Medulla oblongata (tissue), 1 donor: ENCODE measurements at regions not wholly inside any gene's neighbourhood (a gene's known extent, or its start where the extent isn't known, plus 50 kb on each side); places are given as distances from the start of the nearest gene placed in this dataset.

Source experiments
- DNase-seq: peaks from one replicate; pipeline ENCODE4 v3.0.0-alpha.2; 2015; ENCODE audit errors: extremely low spot score

DNA sequence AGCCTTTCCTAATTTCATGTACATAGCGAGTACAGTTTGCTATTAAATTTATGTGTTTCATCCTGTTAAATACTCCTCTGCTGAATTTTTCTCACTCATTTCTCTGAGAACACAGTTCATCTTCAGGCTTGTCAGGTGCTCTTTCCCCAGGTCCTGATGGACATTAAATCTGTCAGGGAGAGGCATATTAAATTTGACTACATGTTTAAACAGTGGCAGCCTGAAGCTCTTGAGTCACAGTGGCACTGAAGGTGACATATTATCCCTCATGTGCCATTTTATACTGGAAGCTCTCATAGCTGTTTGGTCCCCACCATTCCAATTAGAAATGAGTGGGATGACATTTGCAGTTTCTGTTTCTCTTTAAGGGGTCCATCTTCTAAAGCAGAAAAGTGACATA lies 1089.6 kb upstream of the SORCS1 start:
- DNase-seq: no peak

DNA sequence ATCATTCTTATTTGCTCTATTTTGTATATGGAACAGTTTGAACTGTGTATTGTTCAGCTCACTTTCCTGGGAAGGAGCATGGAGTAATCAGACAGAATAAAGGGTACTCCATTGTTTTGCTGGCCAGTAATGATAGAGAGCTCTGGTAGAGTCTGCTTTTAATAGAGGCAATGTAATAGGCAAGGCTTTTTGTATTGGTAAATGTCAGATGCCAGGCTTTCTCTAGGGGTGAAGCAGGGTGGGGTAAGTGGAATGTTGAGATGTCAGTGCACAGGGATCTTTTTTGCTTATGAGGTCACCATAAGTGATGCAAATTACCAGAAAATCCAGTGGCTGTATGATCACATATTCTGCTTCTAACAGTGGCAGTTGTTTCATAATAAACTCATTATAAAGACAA lies 1088.3 kb upstream of the SORCS1 start:
- no peak for DNase-seq

DNA sequence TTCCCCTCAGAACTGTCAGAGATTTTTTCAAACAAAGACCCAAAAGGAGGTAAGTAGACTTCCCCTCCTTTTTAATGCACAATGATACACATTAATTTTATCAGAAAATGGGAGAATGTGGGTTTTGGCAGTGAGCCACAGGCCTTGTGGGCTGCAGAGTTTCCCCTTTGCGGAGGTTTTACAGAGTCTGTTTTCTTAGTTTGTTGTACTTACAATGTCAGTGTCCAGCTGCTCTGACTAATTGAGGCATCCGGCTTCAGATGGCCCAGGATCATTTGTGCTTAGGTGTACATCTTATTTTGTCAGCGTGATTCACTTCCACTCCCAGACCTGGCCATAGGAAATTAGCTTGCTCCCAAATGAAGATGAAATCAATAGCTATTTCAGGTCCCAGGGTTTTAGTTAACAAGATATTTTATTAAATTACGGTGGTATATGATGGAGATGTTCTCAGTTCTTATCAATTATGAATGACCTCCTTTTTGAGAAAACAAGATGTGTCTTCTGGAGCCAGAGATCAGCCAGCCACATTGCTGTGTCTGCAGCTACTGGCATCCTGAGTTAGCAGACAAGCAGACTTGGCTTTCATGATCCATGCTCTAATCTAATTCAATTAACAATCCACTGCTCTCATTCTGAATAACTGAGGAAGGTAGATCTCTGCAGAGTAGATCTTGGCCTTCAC lies 1086.6 kb upstream of the SORCS1 start:
- no peak for DNase-seq

- no peak for DNase-seq
Observed at GRCh38 chr10:108249940-108250339, 1085.4 kb upstream of the SORCS1 start.

DNA sequence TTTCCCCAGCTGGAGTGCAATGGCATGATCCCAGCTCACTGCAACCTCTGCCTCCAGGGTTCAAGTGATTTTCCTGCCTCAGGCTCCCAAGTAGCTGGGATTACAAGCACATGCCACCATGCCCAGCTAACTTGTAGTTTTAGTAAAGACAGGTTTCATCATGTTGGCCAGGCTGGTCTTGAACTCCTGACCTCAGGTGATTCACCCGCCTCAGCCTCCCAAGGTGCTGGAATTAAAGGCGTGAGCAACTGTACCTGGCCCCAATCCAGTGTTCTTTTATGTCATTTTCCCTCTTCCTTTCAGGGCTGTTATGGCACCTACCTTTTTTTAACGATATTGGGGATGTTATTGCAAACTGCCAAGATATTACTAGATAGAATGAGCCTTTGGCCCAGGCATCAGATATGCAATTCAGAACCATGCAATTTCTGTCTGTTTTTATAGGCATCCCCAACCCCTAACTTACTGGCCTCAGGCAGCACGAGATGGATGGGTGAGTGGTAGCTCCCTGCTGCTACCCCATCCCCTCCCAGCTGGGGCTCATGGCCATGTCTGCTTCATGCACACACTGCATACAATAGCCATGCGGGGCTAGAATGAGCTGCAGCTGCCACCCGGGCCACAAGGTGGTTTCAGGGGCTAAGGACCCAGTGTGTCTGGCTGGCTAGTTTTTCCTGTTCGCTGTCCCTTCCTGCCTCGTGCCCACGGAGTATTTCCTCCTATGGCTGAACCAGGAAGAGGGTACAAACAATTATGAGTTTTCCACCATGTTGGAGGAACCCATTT lies 1080.1 kb upstream of the SORCS1 start:
- DNase-seq: no peak

DNA sequence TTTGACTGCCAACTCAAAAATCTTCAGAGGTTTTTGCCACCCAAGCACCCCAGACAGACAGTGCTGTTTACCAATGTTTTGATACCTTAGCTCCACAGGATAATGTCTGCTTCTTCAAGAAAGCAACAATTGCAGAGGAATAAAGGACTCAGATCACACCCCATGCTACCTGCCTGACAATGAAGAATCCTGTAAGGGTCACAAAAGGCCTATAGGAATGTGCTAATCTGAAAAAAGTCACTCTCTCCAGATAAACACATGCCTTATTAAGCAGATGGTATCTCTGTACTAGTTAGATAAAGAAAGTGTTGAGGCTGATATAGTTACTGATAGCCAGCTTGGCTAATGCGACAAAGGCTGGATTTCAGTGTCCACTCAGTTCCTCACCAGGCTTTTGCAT lies 1076.7 kb upstream of the SORCS1 start:
- DNase-seq: no peak

DNA sequence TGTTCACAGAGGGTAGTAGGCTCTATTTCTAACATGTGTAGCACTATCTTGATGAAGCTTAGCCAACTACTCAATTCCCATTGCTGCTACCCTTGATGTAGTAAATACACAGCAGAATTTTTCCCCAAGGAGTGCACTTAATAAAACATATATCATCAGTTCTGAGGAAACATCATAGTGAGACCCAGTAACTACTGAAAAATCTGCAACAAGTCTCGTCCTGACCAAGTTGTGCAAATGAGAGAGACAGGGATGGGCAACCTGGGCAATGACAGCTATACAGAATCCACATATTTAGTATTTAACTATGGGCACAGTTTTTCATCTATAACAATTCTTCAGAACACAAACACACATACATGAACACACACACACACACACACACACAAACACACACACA lies 1073.8 kb upstream of the SORCS1 start:
- no peak for DNase-seq

DNA sequence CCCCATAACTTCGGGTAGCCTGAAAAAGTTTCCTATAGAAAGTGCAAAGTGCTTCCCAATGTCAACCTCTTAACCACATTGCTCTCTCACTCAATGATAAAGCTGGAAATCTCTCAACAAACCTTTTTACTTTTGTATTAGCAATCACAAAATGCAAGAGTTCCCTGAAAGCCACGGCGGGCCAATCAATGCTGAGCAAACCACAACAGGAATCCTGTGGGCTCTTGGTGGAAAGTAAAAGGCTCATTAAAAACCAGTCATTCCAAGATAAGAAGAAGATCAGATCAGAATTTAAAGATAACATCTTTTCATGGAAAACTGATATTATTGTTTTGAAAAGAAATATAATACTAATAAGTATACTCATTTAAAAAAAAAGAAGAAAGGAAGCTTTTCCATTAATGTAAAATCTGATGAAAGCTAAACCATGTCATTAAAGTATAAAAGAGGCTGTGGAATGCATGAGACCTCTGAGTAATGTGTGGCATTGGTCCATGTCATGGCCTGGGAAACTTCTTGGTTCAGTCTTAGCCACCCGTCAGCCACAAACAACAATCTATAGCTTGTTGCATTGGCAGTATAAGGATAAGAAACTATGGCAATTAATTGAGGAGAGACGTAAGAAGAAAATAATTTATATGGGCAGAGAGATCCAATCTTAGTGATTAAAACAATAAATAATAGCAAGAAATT lies 1066.1 kb upstream of the SORCS1 start:
- no peak for DNase-seq

- DNase-seq: no peak
Observed at GRCh38 chr10:108208732-108209131, 1044.2 kb upstream of the SORCS1 start.

- DNase-seq: no peak
Observed at GRCh38 chr10:108208038-108208437, 1043.5 kb upstream of the SORCS1 start.

DNA sequence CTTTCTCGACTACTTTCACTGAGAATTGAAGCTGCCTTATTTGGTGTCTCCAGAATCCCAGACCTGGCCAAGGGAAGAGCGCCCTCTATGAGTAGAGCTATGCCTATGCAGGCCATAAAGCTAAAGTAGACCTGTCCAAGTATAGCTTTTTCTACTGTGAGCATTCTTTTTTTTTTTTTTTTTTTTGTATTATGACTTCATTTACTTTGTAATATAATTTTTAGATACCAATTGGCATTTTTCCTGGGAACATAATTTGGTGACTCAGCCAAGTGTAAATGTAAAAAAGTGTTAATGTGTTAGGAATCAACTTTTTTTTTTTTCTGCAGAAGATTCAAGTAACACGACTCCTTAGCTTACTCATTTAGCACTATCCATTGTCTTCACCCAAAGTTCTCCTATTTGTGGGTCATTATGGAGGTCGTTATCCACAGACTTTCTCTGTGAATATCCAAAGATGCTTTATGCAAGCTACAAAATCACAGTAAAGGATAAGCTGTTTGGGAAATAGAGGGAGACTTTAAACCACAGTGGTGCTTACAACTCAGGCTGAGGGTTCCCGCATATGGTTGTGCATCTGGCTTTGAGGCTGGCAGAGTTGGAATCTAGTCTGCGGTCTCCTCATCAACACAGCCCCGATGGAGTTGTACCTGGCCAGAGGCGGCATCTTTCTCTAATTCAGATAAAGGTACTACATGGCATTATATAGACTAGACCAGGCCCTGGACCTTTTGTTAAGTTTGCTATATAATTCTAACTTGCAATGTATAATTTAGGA lies 1040.2 kb upstream of the SORCS1 start:
- peak; percentile 18 for DNase-seq

GRCh38 chr10:108203905-108204527 lies 1039.5 kb upstream of the SORCS1 start:
- no peak for DNase-seq

- no peak for DNase-seq
Observed at GRCh38 chr10:108187408-108188012, 1023.0 kb upstream of the SORCS1 start.

DNA sequence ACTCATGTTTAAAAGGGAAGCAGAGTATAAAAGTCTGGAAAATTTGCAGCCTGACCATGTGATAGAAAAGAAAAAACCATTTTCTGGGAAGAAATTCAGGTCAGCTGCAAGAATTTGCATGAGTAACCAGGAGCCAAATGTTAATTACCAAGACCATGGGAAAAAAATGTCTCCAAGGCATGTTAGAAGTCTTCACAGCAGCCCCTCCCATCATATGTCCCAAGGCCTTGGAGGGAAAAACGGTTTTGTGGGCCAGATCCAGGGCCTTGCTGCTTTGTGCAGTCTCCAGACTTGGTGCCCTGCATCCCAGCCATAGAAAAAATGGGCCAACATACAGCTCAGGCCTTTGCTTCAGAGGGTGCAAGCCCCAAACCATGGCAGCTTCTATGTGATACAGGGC lies 1019.6 kb upstream of the SORCS1 start:
- DNase-seq: peak; percentile 2

DNA sequence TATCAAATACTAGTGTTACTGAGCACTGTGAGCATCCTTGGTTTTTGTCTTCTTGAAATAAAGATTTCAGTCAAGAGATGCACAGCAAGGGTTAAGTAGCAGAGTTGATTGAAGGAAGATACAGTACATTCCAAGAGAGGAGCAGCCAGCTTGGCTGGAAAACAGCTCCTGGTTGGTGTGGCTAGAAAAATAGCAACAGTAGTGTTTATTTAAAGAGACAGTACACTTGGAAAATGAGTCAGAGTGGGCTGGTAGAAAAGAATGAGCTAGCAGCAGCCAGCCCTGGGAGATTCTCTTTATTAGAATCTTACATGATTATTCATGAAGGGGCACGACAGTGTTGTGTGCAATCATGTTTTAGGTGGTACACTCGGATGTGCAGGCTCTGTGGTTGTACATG lies 1016.4 kb upstream of the SORCS1 start:
- DNase-seq: no peak

- DNase-seq: no peak
Observed at GRCh38 chr10:108169846-108170245, 1005.3 kb upstream of the SORCS1 start.

- DNase-seq: no peak
Observed at GRCh38 chr10:108167766-108168165, 1003.3 kb upstream of the SORCS1 start.

DNA sequence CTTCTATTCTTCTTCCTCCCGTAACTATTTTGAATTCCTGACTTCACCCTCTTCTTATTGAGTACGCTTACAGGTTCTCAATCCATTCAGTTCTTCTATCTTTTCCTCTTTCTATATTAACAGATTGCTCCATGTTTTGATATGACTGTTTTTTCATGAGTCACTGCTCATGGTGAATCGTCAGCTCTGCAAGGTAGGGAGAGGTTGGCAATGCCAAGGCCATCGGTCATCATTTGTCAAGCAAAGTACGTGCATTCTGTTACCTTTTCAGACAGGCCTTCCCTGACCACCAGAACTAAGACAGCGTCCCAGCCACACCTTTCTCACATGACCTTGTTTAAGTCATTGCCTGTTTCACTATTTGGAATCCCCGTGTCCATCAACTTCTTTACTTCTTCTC lies 1001.9 kb upstream of the SORCS1 start:
- no peak for DNase-seq

GRCh38 chr10:108147346-108147745 lies 982.8 kb upstream of the SORCS1 start:
- DNase-seq: no peak

GRCh38 chr10:108141064-108141463 lies 976.6 kb upstream of the SORCS1 start:
- DNase-seq: no peak

DNA sequence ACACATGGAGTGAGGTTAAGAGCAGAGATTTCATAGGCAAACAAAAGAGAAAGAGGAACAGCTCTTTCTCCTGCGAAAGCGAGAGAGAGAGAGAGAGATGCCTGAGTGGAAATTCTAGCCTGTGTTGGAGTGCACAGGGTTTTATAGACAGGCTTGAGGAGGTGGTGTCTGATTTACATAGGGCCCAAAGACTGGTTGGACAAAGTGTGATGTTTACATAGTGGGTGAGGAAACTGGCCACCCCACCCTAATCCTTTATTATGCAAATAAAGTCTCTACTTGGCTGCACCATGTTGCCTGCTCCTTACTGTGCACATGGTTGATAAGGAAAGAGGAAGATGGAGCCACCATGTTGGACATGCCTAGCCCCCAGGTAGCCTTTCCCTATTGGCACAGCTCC lies 967.8 kb upstream of the SORCS1 start:
- DNase-seq: no peak
